SK-N-MC (cell line): ENCODE measurements at regions not wholly inside any gene's neighbourhood (a gene's known extent, or its start where the extent isn't known, plus 50 kb on each side); places are given as distances from the start of the nearest gene placed in this dataset.
"Not testable (repeated sequence)": the region's sequence is repeated elsewhere in the genome, so short reads cannot be mapped to it uniquely, and the experiment has no call there.

Experiments
- DNase-seq: peaks from one replicate; pipeline ENCODE4 v3.0.0-alpha.2; 2011; ENCODE audit warnings: low read depth, low spot score
- H3K27ac ChIP-seq: fragments of 200-600 bp; sonication (generic); 2 replicates; pipeline ENCODE4 v1.5.1; 2016; ENCODE audit warnings: mixed run types
- H3K36me3 ChIP-seq: fragments of 200-600 bp; sonication (generic); 2 replicates; pipeline ENCODE4 v1.6.1; 2017; ENCODE audit warnings: antibody characterized with exemption, low read length, mixed read lengths; ENCODE audit not compliant: insufficient read depth
- H3K4me3 ChIP-seq: fragments of 200-600 bp; sonication (generic); 2 replicates; pipeline ENCODE4 v1.5.1; 2016
- H3K9ac ChIP-seq: fragments of 200-600 bp; sonication (generic); 2 replicates; pipeline ENCODE4 v1.8.0; 2017; ENCODE audit warnings: mixed run types, mixed read lengths; ENCODE audit not compliant: insufficient read length
- H3K9me3 ChIP-seq: fragments of 200-600 bp; sonication (generic); 2 replicates; pipeline ENCODE4 v1.6.1; 2017; ENCODE audit warnings: low read depth, mild to moderate bottlenecking, antibody characterized with exemption, low read length, moderate library complexity, mixed read lengths
- EZH2 ChIP-seq: fragments of 200-600 bp; sonication (generic); IDR thresholded peaks from one replicate; pipeline ENCODE4 v1.6.1; 2017; ENCODE audit warnings: antibody characterized with exemption
- FOXP2 ChIP-seq: optimal IDR thresholded peaks from 2 replicates; pipeline ENCODE3; 2011; ENCODE audit warnings: mild to moderate bottlenecking, moderate library complexity; ENCODE audit not compliant: insufficient read depth; ENCODE audit errors: extremely low read length, control extremely low read depth
- POLR2AphosphoS5 ChIP-seq: IDR thresholded peaks from 2 replicates; pipeline ENCODE4 v1.6.1; 2012; ENCODE audit warnings: mild to moderate bottlenecking, low read depth, low read length, borderline replicate concordance

- no peak for DNase-seq
- Histone ChIP-seq H3K9me3 (no peaks in the 10 kb centered on the region), H3K27ac (no peak overlapping the region), H3K9ac (no peak overlapping the region), H3K4me3 (no peak overlapping the region), H3K36me3 (no peaks in the 10 kb centered on the region)
- no peak for TF ChIP-seq FOXP2
- TF ChIP-seq POLR2AphosphoS5 = no peak
- no peak for TF ChIP-seq EZH2
These were observed 95.3 kb upstream of the SNX9 start for GRCh38 chr6:157727629-157728182.

- no peaks in the 10 kb centered on the region for H3K9me3 ChIP-seq
- no peak overlapping the region for H3K27ac ChIP-seq
- no peak overlapping the region for H3K9ac ChIP-seq
- DNase-seq = no peak
- H3K4me3 ChIP-seq = no peak overlapping the region
- TF ChIP-seq EZH2 = no peak
- TF ChIP-seq POLR2AphosphoS5 = no peak
- TF ChIP-seq FOXP2 = no peak
- no peaks in the 10 kb centered on the region for H3K36me3 ChIP-seq
These were observed 94.7 kb upstream of the SNX9 start for GRCh38 chr6:157728183-157728881.

GRCh38 chr6:157731221-157731620, 91.8 kb upstream of the SNX9 start:
- no peak overlapping the region for H3K27ac ChIP-seq
- H3K4me3 ChIP-seq = no peak overlapping the region
- no peak for DNase-seq
- no peak overlapping the region for H3K9ac ChIP-seq
- H3K36me3 ChIP-seq = no peaks in the 10 kb centered on the region
- no peaks in the 10 kb centered on the region for H3K9me3 ChIP-seq
- TF ChIP-seq FOXP2 = no peak

- H3K9me3 ChIP-seq = no peaks in the 10 kb centered on the region
- TF ChIP-seq EZH2 = no peak
- H3K4me3 ChIP-seq = no peak overlapping the region
- H3K36me3 ChIP-seq = no peaks in the 10 kb centered on the region
- no peak overlapping the region for H3K27ac ChIP-seq
- H3K9ac ChIP-seq = no peak overlapping the region
- no peak for DNase-seq
These were observed 91.0 kb upstream of the SNX9 start for GRCh38 chr6:157732007-157732406.

GRCh38 chr6:157732416-157733161, 90.5 kb upstream of the SNX9 start:
- no peak for TF ChIP-seq POLR2AphosphoS5
- TF ChIP-seq EZH2 = no peak
- TF ChIP-seq FOXP2 = no peak
- DNase-seq = no peak

GRCh38 chr6:157736555-157736954, 86.5 kb upstream of the SNX9 start:
- H3K36me3 ChIP-seq, DNase-seq, H3K27ac ChIP-seq, H3K9ac ChIP-seq, H3K9me3 ChIP-seq, H3K4me3 ChIP-seq: not testable (repeated sequence)

More at GRCh38 chr6:157732416-157733161, 90.5 kb upstream of the SNX9 start:
- Histone ChIP-seq H3K36me3 (no peaks in the 10 kb centered on the region), H3K27ac (no peak overlapping the region), H3K9ac (no peak overlapping the region), H3K4me3 (no peak overlapping the region), H3K9me3 (no peaks in the 10 kb centered on the region)

GRCh38 chr6:157741321-157741947, 81.6 kb upstream of the SNX9 start:
- H3K9ac ChIP-seq = no peak overlapping the region
- DNase-seq = no peak
- H3K9me3 ChIP-seq = no peaks in the 10 kb centered on the region
- H3K4me3 ChIP-seq = no peak overlapping the region
- H3K27ac ChIP-seq = no peak overlapping the region
- TF ChIP-seq FOXP2 = no peak
- TF ChIP-seq POLR2AphosphoS5 = no peak
- no peak for TF ChIP-seq EZH2
- H3K36me3 ChIP-seq = no peaks in the 10 kb centered on the region

- Histone ChIP-seq H3K36me3 (no peaks in the 10 kb centered on the region), H3K27ac (no peak overlapping the region), H3K9me3 (no peaks in the 10 kb centered on the region), H3K4me3 (no peak overlapping the region), H3K9ac (no peak overlapping the region)
- no peak for TF ChIP-seq FOXP2
- no peak for TF ChIP-seq POLR2AphosphoS5
- TF ChIP-seq EZH2 = no peak
- DNase-seq = no peak
These were observed 81.0 kb upstream of the SNX9 start for GRCh38 chr6:157741948-157742556.
